ENCODE measurements at regions not wholly inside any gene's neighbourhood (a gene's known extent, or its start where the extent isn't known, plus 50 kb on each side); places are given as distances from the start of the nearest gene placed in this dataset.
"Not testable (repeated sequence)": the region's sequence is repeated elsewhere in the genome, so short reads cannot be mapped to it uniquely, and the experiment has no call there.

GRCh38 chr9:38153152-38153909 lies 84.3 kb upstream of the SHB start:
- no peak for DNase-seq

GRCh38 chr9:38149647-38150046 lies 80.6 kb upstream of the SHB start:
- DNase-seq, result no peak

- DNase-seq, result no peak
Observed at GRCh38 chr9:38146844-38147243, 77.8 kb upstream of the SHB start.

GRCh38 chr9:38145526-38146053 lies 76.6 kb upstream of the SHB start:
- DNase-seq, result no peak

GRCh38 chr9:38144421-38144820 lies 75.4 kb upstream of the SHB start:
- no peak for DNase-seq

- DNase-seq, result no peak
Observed at GRCh38 chr9:38141746-38142591, 72.9 kb upstream of the SHB start.

- no peak for DNase-seq
Observed at GRCh38 chr9:38138276-38138675, 69.2 kb upstream of the SHB start.

GRCh38 chr9:38137342-38137741 lies 68.3 kb upstream of the SHB start:
- DNase-seq, result no peak

GRCh38 chr9:38136386-38136785 lies 67.4 kb upstream of the SHB start:
- DNase-seq, result no peak

- DNase-seq, result no peak
Observed at GRCh38 chr9:38134611-38135237, 65.7 kb upstream of the SHB start.

- DNase-seq, result no peak
Observed at GRCh38 chr9:38133595-38133994, 64.6 kb upstream of the SHB start.

- DNase-seq, result no peak
Observed at GRCh38 chr9:38132956-38133355, 63.9 kb upstream of the SHB start.

GRCh38 chr9:38131729-38132128 lies 62.7 kb upstream of the SHB start:
- DNase-seq, result no peak

- DNase-seq, result no peak
Observed at GRCh38 chr9:38130724-38131123, 61.7 kb upstream of the SHB start.

- no peak for DNase-seq
Observed at GRCh38 chr9:38129366-38129765, 60.3 kb upstream of the SHB start.

- DNase-seq, result no peak
Observed at GRCh38 chr9:38128752-38129270, 59.8 kb upstream of the SHB start.

GRCh38 chr9:38127271-38127839 lies 58.3 kb upstream of the SHB start:
- no peak for DNase-seq

- DNase-seq, result no peak
Observed at GRCh38 chr9:38126730-38127129, 57.7 kb upstream of the SHB start.

- no peak for DNase-seq
Observed at GRCh38 chr9:38125889-38126288, 56.9 kb upstream of the SHB start.

- not testable (repeated sequence) for DNase-seq
Observed at GRCh38 chr9:38123359-38123758, 54.3 kb upstream of the SHB start.

- no peak for DNase-seq
Observed at GRCh38 chr9:38120961-38121360, 51.9 kb upstream of the SHB start.

GRCh38 chr9:38119560-38120236 lies 50.7 kb upstream of the SHB start:
- DNase-seq, result no peak

Data from RPMI8226 (cell line).